ENCODE measurements at regions not wholly inside any gene's neighbourhood (a gene's known extent, or its start where the extent isn't known, plus 50 kb on each side); places are given as distances from the start of the nearest gene placed in this dataset.
A peak's percentile ranks its signal among the peaks of the same experiment; 100 is the strongest.
"Not testable (repeated sequence)": the region's sequence is repeated elsewhere in the genome, so short reads cannot be mapped to it uniquely, and the experiment has no call there.

GRCh38 chr12:124218243-124218560 lies 76.7 kb upstream of the RFLNA start:
- Mint-ChIP-seq H3K27me3 (ENCODE audit: low read depth) (peaks cover 7% of the 10 kb centered on the region), H3K4me3 (peak overlapping the region; percentile 39), H3K9me3 (peaks cover 18% of the 10 kb centered on the region), H3K27ac (ENCODE audit: unreplicated experiment) (no peak overlapping the region), H3K4me1 (peaks cover 21% of the 10 kb centered on the region), H3K36me3 (ENCODE audit: low read depth) (peaks cover 20% of the 10 kb centered on the region)
- no peak for DNase-seq (ENCODE audit: low read depth, low spot score)
- no peak for TF ChIP-seq CTCF (conservative IDR thresholded peaks at IDR 0.05)

GRCh38 chr12:124218650-124219049 lies 76.2 kb upstream of the RFLNA start:
- not testable (repeated sequence) for H3K4me3 Mint-ChIP-seq; DNase-seq (ENCODE audit: low read depth, low spot score); H3K27me3 Mint-ChIP-seq (ENCODE audit: low read depth); H3K27ac Mint-ChIP-seq (ENCODE audit: unreplicated experiment)
- Mint-ChIP-seq H3K36me3 (ENCODE audit: low read depth) (peaks cover 15% of the 10 kb centered on the region), H3K4me1 (peaks cover 17% of the 10 kb centered on the region), H3K9me3 (peaks cover 15% of the 10 kb centered on the region)

GRCh38 chr12:124222368-124223245 lies 72.3 kb upstream of the RFLNA start:
- no peak for TF ChIP-seq CTCF (conservative IDR thresholded peaks at IDR 0.05)
- H3K9me3 Mint-ChIP-seq = peaks cover 4% of the 10 kb centered on the region
- peaks cover 7% of the 10 kb centered on the region for H3K4me1 Mint-ChIP-seq
- peaks cover 4% of the 10 kb centered on the region for H3K36me3 Mint-ChIP-seq (ENCODE audit: low read depth)
- H3K4me3 Mint-ChIP-seq = no peak overlapping the region
- H3K27ac Mint-ChIP-seq (ENCODE audit: unreplicated experiment) = no peak overlapping the region
- H3K27me3 Mint-ChIP-seq (ENCODE audit: low read depth) = peaks cover 3% of the 10 kb centered on the region
- DNase-seq (ENCODE audit: low read depth, low spot score) = no peak

GRCh38 chr12:124223733-124224138 lies 71.2 kb upstream of the RFLNA start:
- H3K27ac Mint-ChIP-seq (ENCODE audit: unreplicated experiment); H3K36me3 Mint-ChIP-seq (ENCODE audit: low read depth); H3K9me3 Mint-ChIP-seq; H3K27me3 Mint-ChIP-seq (ENCODE audit: low read depth); DNase-seq (ENCODE audit: low read depth, low spot score); H3K4me1 Mint-ChIP-seq; H3K4me3 Mint-ChIP-seq: not testable (repeated sequence)

DNA sequence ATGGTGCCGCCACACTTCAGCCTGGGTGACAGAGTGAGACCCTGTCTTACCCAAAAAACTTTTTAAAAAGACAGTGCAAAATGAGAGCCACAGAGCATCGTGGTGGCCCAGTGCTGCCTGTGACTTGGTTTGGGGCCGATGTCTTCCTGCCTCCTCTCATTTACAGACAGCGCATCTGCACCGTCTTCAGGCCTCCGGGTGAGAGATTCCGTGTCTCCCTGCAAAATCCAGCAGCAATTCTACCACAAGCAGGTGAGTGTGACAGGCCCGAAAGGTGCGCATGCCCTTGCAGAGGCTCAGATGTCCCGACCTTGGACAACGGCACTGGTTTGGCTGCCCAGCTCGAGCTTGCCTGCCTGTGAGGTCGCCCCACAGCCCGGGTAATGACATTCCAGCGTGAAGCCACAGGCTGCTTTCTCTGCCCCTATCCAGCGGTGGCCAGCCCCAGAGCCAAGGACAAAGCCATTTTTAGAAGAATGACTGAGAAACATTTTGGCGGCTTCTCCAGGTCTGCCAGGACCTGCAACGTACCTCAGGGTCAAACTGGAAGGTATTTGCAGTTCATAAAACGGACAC lies 70.3 kb upstream of the RFLNA start:
- DNase-seq (ENCODE audit: low read depth, low spot score) = no peak
- Mint-ChIP-seq H3K4me1 (no peaks in the 10 kb centered on the region), H3K27ac (ENCODE audit: unreplicated experiment) (no peak overlapping the region)

DNA sequence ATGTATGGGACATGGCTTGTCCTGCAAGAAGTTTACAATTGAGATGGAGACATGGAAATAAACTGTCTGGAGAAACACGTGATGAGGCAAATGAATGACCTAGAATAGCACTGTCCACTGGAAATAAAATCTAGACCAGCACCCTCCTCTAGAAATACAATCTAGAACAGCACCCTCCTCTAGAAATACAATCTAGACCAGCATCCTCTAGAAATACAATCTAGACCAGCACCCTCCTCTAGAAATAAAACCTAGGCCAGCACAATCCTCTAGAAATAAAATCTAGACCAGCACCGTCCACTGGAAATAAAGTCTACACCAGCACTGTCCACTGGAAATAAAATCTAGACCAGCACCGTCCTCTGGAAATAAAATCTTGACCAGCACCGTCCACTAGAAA lies 69.2 kb upstream of the RFLNA start:
- Mint-ChIP-seq H3K4me1 (no peaks in the 10 kb centered on the region), H3K4me3 (no peak overlapping the region), H3K27ac (ENCODE audit: unreplicated experiment) (no peak overlapping the region), H3K36me3 (ENCODE audit: low read depth) (peaks cover 4% of the 10 kb centered on the region), H3K27me3 (ENCODE audit: low read depth) (no peaks in the 10 kb centered on the region), H3K9me3 (peaks cover 9% of the 10 kb centered on the region)
- no peak for TF ChIP-seq CTCF (conservative IDR thresholded peaks at IDR 0.05)
- no peak for DNase-seq (ENCODE audit: low read depth, low spot score)

More for the DNA sequence above, 70.3 kb upstream of the RFLNA start:
- TF ChIP-seq CTCF (conservative IDR thresholded peaks at IDR 0.05) = no peak
- Mint-ChIP-seq H3K4me3 (no peak overlapping the region), H3K36me3 (ENCODE audit: low read depth) (peaks cover 4% of the 10 kb centered on the region), H3K27me3 (ENCODE audit: low read depth) (no peaks in the 10 kb centered on the region), H3K9me3 (peaks cover 4% of the 10 kb centered on the region)

Data from neural crest cell (in vitro differentiated cells).